SK-N-MC (cell line): ENCODE measurements at regions not wholly inside any gene's neighbourhood (a gene's known extent, or its start where the extent isn't known, plus 50 kb on each side); places are given as distances from the start of the nearest gene placed in this dataset.
A peak's percentile ranks its signal among the peaks of the same experiment; 100 is the strongest.

ENCODE experiments used
- DNase-seq: peaks from one replicate; pipeline ENCODE4 v3.0.0-alpha.2; 2011; ENCODE audit warnings: low read depth, low spot score
- H3K27ac ChIP-seq: fragments of 200-600 bp; sonication (generic); 2 replicates; pipeline ENCODE4 v1.5.1; 2016; ENCODE audit warnings: mixed run types
- H3K36me3 ChIP-seq: fragments of 200-600 bp; sonication (generic); 2 replicates; pipeline ENCODE4 v1.6.1; 2017; ENCODE audit warnings: antibody characterized with exemption, low read length, mixed read lengths; ENCODE audit not compliant: insufficient read depth
- H3K4me3 ChIP-seq: fragments of 200-600 bp; sonication (generic); 2 replicates; pipeline ENCODE4 v1.5.1; 2016
- H3K9ac ChIP-seq: fragments of 200-600 bp; sonication (generic); 2 replicates; pipeline ENCODE4 v1.8.0; 2017; ENCODE audit warnings: mixed run types, mixed read lengths; ENCODE audit not compliant: insufficient read length
- H3K9me3 ChIP-seq: fragments of 200-600 bp; sonication (generic); 2 replicates; pipeline ENCODE4 v1.6.1; 2017; ENCODE audit warnings: low read depth, mild to moderate bottlenecking, antibody characterized with exemption, low read length, moderate library complexity, mixed read lengths
- EZH2 ChIP-seq: fragments of 200-600 bp; sonication (generic); IDR thresholded peaks from one replicate; pipeline ENCODE4 v1.6.1; 2017; ENCODE audit warnings: antibody characterized with exemption
- FOXP2 ChIP-seq: optimal IDR thresholded peaks from 2 replicates; pipeline ENCODE3; 2011; ENCODE audit warnings: mild to moderate bottlenecking, moderate library complexity; ENCODE audit not compliant: insufficient read depth; ENCODE audit errors: extremely low read length, control extremely low read depth
- POLR2AphosphoS5 ChIP-seq: IDR thresholded peaks from 2 replicates; pipeline ENCODE4 v1.6.1; 2012; ENCODE audit warnings: mild to moderate bottlenecking, low read depth, low read length, borderline replicate concordance

DNA sequence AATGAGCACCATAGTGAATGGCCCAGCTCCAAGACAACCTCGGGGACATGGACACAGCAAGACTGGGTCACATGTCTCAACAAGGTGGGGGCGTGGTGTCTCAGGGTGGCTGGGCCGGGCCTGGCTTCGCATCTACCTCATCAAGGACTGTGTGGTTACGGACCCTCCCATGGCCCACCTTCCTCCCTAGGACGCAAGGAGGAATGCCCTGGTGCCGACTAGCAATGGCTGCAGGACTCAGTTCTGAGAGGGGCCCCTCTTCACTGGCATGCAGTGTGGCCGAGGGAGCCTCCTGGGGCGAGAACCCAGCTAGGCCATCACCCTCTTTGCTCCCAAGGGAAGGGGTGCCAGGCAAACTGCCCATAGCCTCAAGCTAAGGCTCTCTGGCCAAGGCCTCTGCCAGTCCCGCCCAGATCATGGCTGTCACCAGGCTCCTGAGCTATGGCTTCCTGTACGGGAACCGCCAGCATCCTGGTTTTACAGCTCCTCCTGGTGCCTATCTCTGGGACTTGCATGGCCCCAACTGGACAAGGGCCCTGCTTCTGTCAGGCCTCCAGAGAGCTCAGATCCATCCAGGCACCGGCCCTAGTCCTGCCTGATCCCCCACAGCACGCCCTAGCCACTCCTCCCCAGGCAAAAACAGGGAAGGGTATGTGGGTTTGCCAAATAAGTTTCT is 218.0 kb upstream of the AGTR2 start:
- Histone ChIP-seq H3K36me3 (no peaks in the 10 kb centered on the region), H3K4me3 (no peak overlapping the region), H3K27ac (no peak overlapping the region), H3K9ac (no peak overlapping the region), H3K9me3 (no peaks in the 10 kb centered on the region)
- no peak for DNase-seq
- TF ChIP-seq FOXP2 = no peak
- TF ChIP-seq EZH2 = no peak
- no peak for TF ChIP-seq POLR2AphosphoS5

GRCh38 chrX:115957862-115958490 is 212.6 kb upstream of the AGTR2 start:
- no peak for TF ChIP-seq FOXP2
- no peak for TF ChIP-seq EZH2
- no peak for TF ChIP-seq POLR2AphosphoS5
- no peak overlapping the region for H3K9ac ChIP-seq
- no peaks in the 10 kb centered on the region for H3K9me3 ChIP-seq
- H3K36me3 ChIP-seq = no peaks in the 10 kb centered on the region
- no peak overlapping the region for H3K27ac ChIP-seq
- DNase-seq = no peak
- no peak overlapping the region for H3K4me3 ChIP-seq

- H3K9me3 ChIP-seq = no peaks in the 10 kb centered on the region
- no peaks in the 10 kb centered on the region for H3K36me3 ChIP-seq
- no peak for TF ChIP-seq POLR2AphosphoS5
- no peak for TF ChIP-seq EZH2
- no peak for TF ChIP-seq FOXP2
- no peak overlapping the region for H3K9ac ChIP-seq
- no peak overlapping the region for H3K4me3 ChIP-seq
- DNase-seq = no peak
- no peak overlapping the region for H3K27ac ChIP-seq
Measured at GRCh38 chrX:115958687-115959359, 211.7 kb upstream of the AGTR2 start.

DNA sequence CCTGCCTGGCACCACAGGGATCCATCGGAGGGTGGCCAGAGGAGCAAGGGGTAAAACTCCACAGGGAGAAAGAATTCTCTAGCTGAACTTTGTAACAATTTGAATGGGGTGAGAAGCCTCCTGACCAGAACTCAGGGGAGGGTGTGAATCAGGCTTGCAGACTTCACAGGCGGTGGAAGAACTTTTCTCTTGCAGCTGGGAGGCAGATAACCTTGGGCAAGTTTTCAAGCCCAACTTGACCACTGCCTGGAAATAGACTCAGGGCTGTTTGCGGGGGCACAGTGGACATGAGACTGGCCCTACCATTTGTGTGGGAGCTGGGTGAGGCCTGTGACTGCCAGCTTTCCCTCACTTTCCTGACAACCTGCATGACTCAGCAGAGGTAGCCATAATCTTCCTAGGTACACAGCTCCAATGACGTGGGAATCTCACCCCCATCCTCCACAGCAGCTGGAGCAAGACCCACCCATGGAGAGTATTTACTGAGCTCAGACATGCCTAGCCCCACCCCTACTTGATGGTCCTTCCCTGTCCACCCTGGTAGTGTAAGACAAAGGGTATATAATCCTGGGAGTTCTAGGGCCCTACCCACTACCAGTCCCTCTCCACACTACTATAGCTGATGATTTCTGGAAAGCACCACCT is 210.0 kb upstream of the AGTR2 start:
- Histone ChIP-seq H3K36me3 (no peaks in the 10 kb centered on the region), H3K9ac (no peak overlapping the region), H3K27ac (no peak overlapping the region), H3K9me3 (no peaks in the 10 kb centered on the region), H3K4me3 (no peak overlapping the region)
- no peak for DNase-seq
- TF ChIP-seq POLR2AphosphoS5 = no peak
- no peak for TF ChIP-seq EZH2
- TF ChIP-seq FOXP2 = no peak

- Histone ChIP-seq H3K36me3 (no peaks in the 10 kb centered on the region), H3K27ac (no peak overlapping the region), H3K9ac (no peak overlapping the region), H3K9me3 (no peaks in the 10 kb centered on the region), H3K4me3 (no peak overlapping the region)
- TF ChIP-seq POLR2AphosphoS5 (no peak), EZH2 (no peak), FOXP2 (no peak)
- DNase-seq = no peak
Measured at GRCh38 chrX:115966920-115967319, 203.6 kb upstream of the AGTR2 start.

GRCh38 chrX:115968436-115969252 is 201.9 kb upstream of the AGTR2 start:
- Histone ChIP-seq H3K36me3 (no peaks in the 10 kb centered on the region), H3K9me3 (no peaks in the 10 kb centered on the region), H3K9ac (peak overlapping the region; percentile 43), H3K27ac (no peak overlapping the region), H3K4me3 (peak overlapping the region; percentile 80)
- DNase-seq = no peak
- TF ChIP-seq POLR2AphosphoS5 (peak; percentile 35; the same call in 1 of the 2 replicates), EZH2 (no peak)

DNA sequence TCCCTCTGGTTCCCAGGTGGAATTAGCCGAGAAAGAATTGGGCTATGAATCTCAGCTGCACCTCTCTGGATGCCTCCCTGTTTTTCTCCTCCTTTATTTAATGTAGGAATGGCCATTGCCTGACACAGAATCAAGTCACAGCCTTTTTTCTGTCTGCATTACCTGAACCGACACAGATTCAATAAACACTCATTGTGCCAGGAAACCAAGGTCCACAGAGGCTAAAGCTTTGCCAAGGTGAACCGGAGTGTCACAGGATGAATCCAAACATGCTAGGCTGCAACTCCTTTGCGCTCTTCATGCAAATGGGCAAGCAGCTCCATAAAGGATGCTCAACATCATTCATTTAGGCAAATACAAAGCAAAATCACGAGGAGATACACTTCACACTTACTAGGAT is 199.8 kb upstream of the AGTR2 start:
- Histone ChIP-seq H3K9ac (no peak overlapping the region), H3K9me3 (no peaks in the 10 kb centered on the region), H3K4me3 (no peak overlapping the region), H3K36me3 (no peaks in the 10 kb centered on the region), H3K27ac (no peak overlapping the region)
- TF ChIP-seq EZH2 (no peak), POLR2AphosphoS5 (no peak), FOXP2 (no peak)
- DNase-seq = no peak

DNA sequence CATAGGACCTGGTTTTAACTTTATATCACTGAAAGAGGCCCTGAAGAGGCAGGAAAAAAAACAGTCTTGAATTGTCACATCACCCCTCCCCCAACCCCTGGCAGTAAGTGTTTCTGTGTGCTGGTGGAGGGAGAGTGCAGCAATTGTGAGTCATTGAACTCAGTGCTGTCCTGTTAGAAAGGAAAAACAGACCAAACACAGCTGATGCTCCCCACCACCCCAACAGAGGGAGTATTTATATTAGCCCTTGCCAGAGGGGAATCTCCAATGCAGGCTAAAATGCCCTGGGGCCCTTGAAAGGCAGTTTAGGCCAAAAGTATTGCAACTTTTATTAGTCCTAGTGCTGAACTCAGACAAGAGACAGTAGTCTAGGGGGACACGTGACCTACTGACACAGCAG is 197.8 kb upstream of the AGTR2 start:
- DNase-seq = no peak
- Histone ChIP-seq H3K36me3 (no peaks in the 10 kb centered on the region), H3K4me3 (no peak overlapping the region), H3K27ac (no peak overlapping the region), H3K9me3 (no peaks in the 10 kb centered on the region), H3K9ac (no peak overlapping the region)
- TF ChIP-seq POLR2AphosphoS5 (no peak), FOXP2 (no peak), EZH2 (no peak)
